ENCODE measurements at regions not wholly inside any gene's neighbourhood (a gene's known extent, or its start where the extent isn't known, plus 50 kb on each side); places are given as distances from the start of the nearest gene placed in this dataset.
"Not testable (repeated sequence)": the region's sequence is repeated elsewhere in the genome, so short reads cannot be mapped to it uniquely, and the experiment has no call there.

DNA sequence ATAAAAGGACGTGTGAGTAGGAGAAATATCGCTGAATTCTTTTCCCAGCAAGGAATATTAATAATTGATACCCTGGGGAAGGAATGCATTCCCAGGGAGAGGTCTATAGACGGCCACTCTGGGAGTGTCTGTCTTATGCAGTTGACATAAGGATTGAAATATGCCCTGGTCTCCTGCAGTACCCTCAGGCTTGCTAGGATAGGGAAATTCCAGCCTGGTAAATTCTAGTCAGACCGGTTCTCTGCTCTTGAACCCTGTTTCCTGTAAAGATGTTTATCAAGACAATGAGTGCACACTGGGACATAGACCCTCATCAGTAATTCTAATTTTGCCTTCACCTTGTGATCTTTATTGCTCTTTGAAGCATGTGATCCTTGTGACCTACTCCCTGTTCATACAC lies 224.2 kb upstream of the ADGRL4 start:
- TF ChIP-seq EZH2 (IDR thresholded peaks at IDR 0.05; ENCODE audit: insufficient read depth, poor library complexity, severe bottlenecking); EZH2phosphoT487 (IDR thresholded peaks at IDR 0.05; ENCODE audit: insufficient read depth, low read depth): not testable (repeated sequence)

Data from GM23248 (cell line).